ENCODE measurements at regions not wholly inside any gene's neighbourhood (a gene's known extent, or its start where the extent isn't known, plus 50 kb on each side); places are given as distances from the start of the nearest gene placed in this dataset.

GRCh38 chrX:113009837-113010236, 169.2 kb upstream of the AMOT start:
- no peak for ATAC-seq
- TF ChIP-seq TOX (CRISPR knock-in tag; IDR thresholded peaks at IDR 0.05; ENCODE audit: borderline replicate concordance) (no peak), BACH2 (CRISPR knock-in tag; IDR thresholded peaks at IDR 0.05; ENCODE audit: borderline replicate concordance) (no peak), CSDC2 (CRISPR knock-in tag; IDR thresholded peaks at IDR 0.05) (no peak), GLIS3 (CRISPR knock-in tag; IDR thresholded peaks at IDR 0.05) (no peak), ESRRG (CRISPR knock-in tag; IDR thresholded peaks at IDR 0.05) (no peak), TSHZ2 (CRISPR knock-in tag; IDR thresholded peaks at IDR 0.05) (no peak), ZFP3 (CRISPR knock-in tag; IDR thresholded peaks at IDR 0.05) (no peak), ZNF565 (CRISPR knock-in tag; conservative IDR thresholded peaks at IDR 0.05; ENCODE audit: low read depth) (no peak), PATZ1 (CRISPR knock-in tag; IDR thresholded peaks at IDR 0.05; ENCODE audit: borderline replicate concordance) (no peak)

- ATAC-seq: no peak
- TF ChIP-seq TCF4 (CRISPR knock-in tag; IDR thresholded peaks at IDR 0.05; ENCODE audit: borderline replicate concordance): no peak
- TF ChIP-seq SNAI2 (CRISPR knock-in tag; IDR thresholded peaks at IDR 0.05): no peak
- no peak for TF ChIP-seq PPARA (CRISPR knock-in tag; IDR thresholded peaks at IDR 0.05; ENCODE audit: borderline replicate concordance)
- no peak for TF ChIP-seq ZNF70 (CRISPR knock-in tag; IDR thresholded peaks at IDR 0.05)
- TF ChIP-seq ZFP30 (CRISPR knock-in tag; IDR thresholded peaks at IDR 0.05): no peak
- TF ChIP-seq TOX (CRISPR knock-in tag; IDR thresholded peaks at IDR 0.05; ENCODE audit: borderline replicate concordance): no peak
- no peak for TF ChIP-seq ARNTL (CRISPR knock-in tag; IDR thresholded peaks at IDR 0.05; ENCODE audit: borderline replicate concordance, low read depth)
- TF ChIP-seq CSRNP3 (CRISPR knock-in tag; IDR thresholded peaks at IDR 0.05): no peak
- no peak for TF ChIP-seq ZNF8 (CRISPR knock-in tag; IDR thresholded peaks at IDR 0.05)
- TF ChIP-seq ZNF565 (CRISPR knock-in tag; conservative IDR thresholded peaks at IDR 0.05; ENCODE audit: low read depth): no peak
Observed at GRCh38 chrX:113009029-113009428, 168.4 kb upstream of the AMOT start.

GRCh38 chrX:113001836-113002235, 161.2 kb upstream of the AMOT start:
- no peak for ATAC-seq
- TF ChIP-seq ISL1 (CRISPR knock-in tag; IDR thresholded peaks at IDR 0.05) (no peak), PPARA (CRISPR knock-in tag; IDR thresholded peaks at IDR 0.05; ENCODE audit: borderline replicate concordance) (no peak), SNAI2 (CRISPR knock-in tag; IDR thresholded peaks at IDR 0.05) (no peak), ZNF565 (CRISPR knock-in tag; conservative IDR thresholded peaks at IDR 0.05; ENCODE audit: low read depth) (no peak), PATZ1 (CRISPR knock-in tag; IDR thresholded peaks at IDR 0.05; ENCODE audit: borderline replicate concordance) (no peak), POU6F1 (CRISPR knock-in tag; IDR thresholded peaks at IDR 0.05; ENCODE audit: borderline replicate concordance, low read depth) (no peak), ZFP30 (CRISPR knock-in tag; IDR thresholded peaks at IDR 0.05) (no peak), ZC3H10 (CRISPR knock-in tag; IDR thresholded peaks at IDR 0.05) (no peak), ARNTL (CRISPR knock-in tag; IDR thresholded peaks at IDR 0.05; ENCODE audit: borderline replicate concordance, low read depth) (no peak), ZNF70 (CRISPR knock-in tag; IDR thresholded peaks at IDR 0.05) (no peak), OSR1 (CRISPR knock-in tag; IDR thresholded peaks at IDR 0.05) (no peak), GLIS3 (CRISPR knock-in tag; IDR thresholded peaks at IDR 0.05) (no peak), TOX (CRISPR knock-in tag; IDR thresholded peaks at IDR 0.05; ENCODE audit: borderline replicate concordance) (no peak), CSDC2 (CRISPR knock-in tag; IDR thresholded peaks at IDR 0.05) (no peak), ESRRG (CRISPR knock-in tag; IDR thresholded peaks at IDR 0.05) (no peak), CREB5 (CRISPR knock-in tag; IDR thresholded peaks at IDR 0.05; ENCODE audit: low read depth) (no peak)

All from SK-N-SH treated with all-trans-retinoic acid at 6 μM for 48 hours (cell line).